Sigmoid colon (tissue), 6 donors: ENCODE measurements at regions not wholly inside any gene's neighbourhood (a gene's known extent, or its start where the extent isn't known, plus 50 kb on each side); places are given as distances from the start of the nearest gene placed in this dataset.

Source experiments
- DNase-seq: peaks from one replicate; pipeline ENCODE4 v3.0.0-alpha.2; 2019
- H3K27ac ChIP-seq, 4 donors: fragments of 200-600 bp; sonication (generic); one replicate each; pipeline ENCODE4 v1.5.1; 2016 to 2019; ENCODE audit warnings: mild to moderate bottlenecking in 1 of 4
- H3K27me3 ChIP-seq, 3 donors: fragments of 200-600 bp; sonication (generic); one replicate each; pipeline ENCODE4 v1.5.1; 2019; ENCODE audit warnings: mild to moderate bottlenecking in 1 of 3
- H3K36me3 ChIP-seq, 4 donors: fragments of 200-600 bp; sonication (generic); one replicate each; pipeline ENCODE4 v1.5.1; 2016 to 2019
- H3K4me1 ChIP-seq, 4 donors: fragments of 200-600 bp; sonication (generic); one replicate each; pipeline ENCODE4 v1.5.1; 2017 to 2019
- H3K4me3 ChIP-seq, 4 donors: fragments of 200-600 bp; sonication (generic); one replicate each; pipeline ENCODE4 v1.5.1; 2017 to 2019; ENCODE audit warnings: mild to moderate bottlenecking in 2 of 4, moderate library complexity in 1 of 4
- H3K9me3 ChIP-seq, 4 donors: fragments of 200-600 bp in 3 of 4; sonication (generic) in 3 of 4; one replicate each; pipeline versions ENCODE4 v1.5.1 to v1.6.1; 2013 to 2019
- EP300 ChIP-seq, 4 donors: sonication (generic); formaldehyde crosslinking; IDR thresholded peaks; one replicate each; pipeline ENCODE4 v1.6.1; 2017; ENCODE audit warnings: antibody characterized with exemption in 4 of 4
- POLR2A ChIP-seq, 2 donors: fragments of 450-650 bp; IDR thresholded peaks; one replicate each; pipeline ENCODE4 v1.6.1; 2016; ENCODE audit warnings: antibody characterized with exemption in 2 of 2, mild to moderate bottlenecking in 2 of 2, moderate library complexity in 2 of 2
- POLR2AphosphoS5 ChIP-seq, 4 donors: sonication (generic); formaldehyde crosslinking; IDR thresholded peaks; one replicate each; pipeline ENCODE4 v1.6.1; 2017; ENCODE audit warnings: antibody characterized with exemption in 4 of 4
- WGBS, 2 donors: extraction: QIAGEN DNeasy Blood & Tissue Kit; methylation state at CpG; one replicate each; pipeline ENCODE4 v1.1.7; 2013; 5-methylcytosine and 5-hydroxymethylcytosine counted together
- intact Hi-C: fragments of 100-400 bp; cut with DNase I; formaldehyde crosslinking; loops from one replicate; pipeline ENCODE4 v1.15.1; 2023
- TF ChIP-seq, protein P1 (sequence below), 4 experiments: fragments of 450-650 bp in 3 of 4; fragments of 200-600 bp in 1 of 4; IDR thresholded peaks; one replicate each; pipeline ENCODE4 v1.5.1; 2016 to 2019; ENCODE audit warnings: antibody characterized with exemption in 4 of 4, mild to moderate bottlenecking in 3 of 4, moderate library complexity in 2 of 4
- donor health status: healthy with polysubstance abuse.
- donor health status: healthy.

- Histone ChIP-seq H3K9me3 (no peaks in the 10 kb centered on the region), H3K36me3 (no peaks in the 10 kb centered on the region), H3K4me3 (no peak overlapping the region), H3K4me1 (peaks cover 0 to 6% (median 3%) of the 10 kb centered on the region in 4 donors), H3K27me3 (no peaks in the 10 kb centered on the region), H3K27ac (no peak overlapping the region)
- TF ChIP-seq POLR2AphosphoS5 (IDR thresholded peaks at IDR 0.05): no peak
- no peak for TF ChIP-seq POLR2A (IDR thresholded peaks at IDR 0.05)
- no peak for TF ChIP-seq EP300 (IDR thresholded peaks at IDR 0.05)
- TF ChIP-seq, protein P1, sequence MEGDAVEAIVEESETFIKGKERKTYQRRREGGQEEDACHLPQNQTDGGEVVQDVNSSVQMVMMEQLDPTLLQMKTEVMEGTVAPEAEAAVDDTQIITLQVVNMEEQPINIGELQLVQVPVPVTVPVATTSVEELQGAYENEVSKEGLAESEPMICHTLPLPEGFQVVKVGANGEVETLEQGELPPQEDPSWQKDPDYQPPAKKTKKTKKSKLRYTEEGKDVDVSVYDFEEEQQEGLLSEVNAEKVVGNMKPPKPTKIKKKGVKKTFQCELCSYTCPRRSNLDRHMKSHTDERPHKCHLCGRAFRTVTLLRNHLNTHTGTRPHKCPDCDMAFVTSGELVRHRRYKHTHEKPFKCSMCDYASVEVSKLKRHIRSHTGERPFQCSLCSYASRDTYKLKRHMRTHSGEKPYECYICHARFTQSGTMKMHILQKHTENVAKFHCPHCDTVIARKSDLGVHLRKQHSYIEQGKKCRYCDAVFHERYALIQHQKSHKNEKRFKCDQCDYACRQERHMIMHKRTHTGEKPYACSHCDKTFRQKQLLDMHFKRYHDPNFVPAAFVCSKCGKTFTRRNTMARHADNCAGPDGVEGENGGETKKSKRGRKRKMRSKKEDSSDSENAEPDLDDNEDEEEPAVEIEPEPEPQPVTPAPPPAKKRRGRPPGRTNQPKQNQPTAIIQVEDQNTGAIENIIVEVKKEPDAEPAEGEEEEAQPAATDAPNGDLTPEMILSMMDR (IDR thresholded peaks at IDR 0.05): no peak
- no peak for DNase-seq
- 30 to 33% methylated on average over 3 of the region's 3 CpGs for WGBS, 2 donors
- intact Hi-C loops: no loop called here
These were observed 249.8 kb downstream of the LMO4 start for GRCh38 chr1:87578464-87578863.

- peaks cover 0 to 25% (median 17%) of the 10 kb centered on the region in 4 donors for H3K4me1 ChIP-seq
- 77 to 83% methylated on average over 4 of the region's 4 CpGs for WGBS, 2 donors
- TF ChIP-seq POLR2A (IDR thresholded peaks at IDR 0.05): no peak
- no peak overlapping the region for H3K4me3 ChIP-seq
- no peaks in the 10 kb centered on the region for H3K27me3 ChIP-seq
- no peaks in the 10 kb centered on the region for H3K36me3 ChIP-seq
- no peak for DNase-seq
- intact Hi-C loops: no loop called here
- no peaks in the 10 kb centered on the region for H3K9me3 ChIP-seq
- H3K27ac ChIP-seq: no peak overlapping the region
These were observed 254.8 kb downstream of the LMO4 start for GRCh38 chr1:87583459-87583858.

DNA sequence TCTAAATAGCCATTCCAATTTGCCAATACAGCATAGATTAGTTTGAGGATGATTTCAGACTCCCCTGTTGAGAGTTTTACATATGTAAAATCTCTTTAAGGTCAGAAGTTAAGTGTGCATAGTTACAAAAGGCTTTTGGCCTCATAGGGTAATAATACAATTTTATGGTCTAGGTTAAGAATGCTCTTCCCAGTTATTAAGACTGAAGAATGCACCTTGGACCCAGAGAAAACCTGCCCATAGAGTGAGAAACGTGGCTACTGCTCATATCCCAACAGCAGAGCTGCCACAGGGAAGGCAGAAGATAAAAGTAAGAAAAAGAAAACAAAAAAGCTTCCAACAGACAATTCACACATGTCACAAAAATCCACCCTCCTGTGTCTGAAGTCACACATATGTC, 255.9 kb downstream of the LMO4 start:
- TF ChIP-seq, protein P1 (IDR thresholded peaks at IDR 0.05): no peak
- no peak for TF ChIP-seq POLR2AphosphoS5 (IDR thresholded peaks at IDR 0.05)
- no peak for TF ChIP-seq POLR2A (IDR thresholded peaks at IDR 0.05)
- no peak for TF ChIP-seq EP300 (IDR thresholded peaks at IDR 0.05)
- Histone ChIP-seq H3K27me3 (no peaks in the 10 kb centered on the region), H3K36me3 (no peaks in the 10 kb centered on the region), H3K27ac (no peak overlapping the region), H3K4me1 (peaks cover 0 to 32% (median 22%) of the 10 kb centered on the region in 4 donors), H3K9me3 (no peaks in the 10 kb centered on the region), H3K4me3 (no peak overlapping the region)
- 5 to 61% methylated on average over 1 of the region's 1 CpG for WGBS, 2 donors
- no peak for DNase-seq
- intact Hi-C loops: no loop called here

GRCh38 chr1:87586501-87586900, 257.8 kb downstream of the LMO4 start:
- Histone ChIP-seq H3K27ac (no peak overlapping the region), H3K27me3 (no peaks in the 10 kb centered on the region), H3K4me1 (peaks cover 0 to 32% (median 22%) of the 10 kb centered on the region in 4 donors), H3K36me3 (no peaks in the 10 kb centered on the region), H3K4me3 (no peak overlapping the region), H3K9me3 (no peaks in the 10 kb centered on the region)
- TF ChIP-seq POLR2AphosphoS5 (IDR thresholded peaks at IDR 0.05) (no peak), EP300 (IDR thresholded peaks at IDR 0.05) (no peak), POLR2A (IDR thresholded peaks at IDR 0.05) (no peak)
- TF ChIP-seq, protein P1 (IDR thresholded peaks at IDR 0.05): no peak
- WGBS, 2 donors: 47 to 82% methylated on average over 3 of the region's 3 CpGs
- DNase-seq: no peak
- intact Hi-C loops: no loop called here

- Histone ChIP-seq H3K4me3 (no peak overlapping the region), H3K4me1 (peaks cover 0 to 28% (median 17%) of the 10 kb centered on the region in 4 donors), H3K9me3 (no peaks in the 10 kb centered on the region), H3K27ac (no peak overlapping the region), H3K27me3 (no peaks in the 10 kb centered on the region), H3K36me3 (no peaks in the 10 kb centered on the region)
- intact Hi-C loops: no loop called here
- DNase-seq: no peak
- TF ChIP-seq POLR2A (IDR thresholded peaks at IDR 0.05) (no peak), EP300 (IDR thresholded peaks at IDR 0.05) (no peak), POLR2AphosphoS5 (IDR thresholded peaks at IDR 0.05) (no peak)
- TF ChIP-seq, protein P1 (IDR thresholded peaks at IDR 0.05): no peak
- WGBS, 2 donors: 51 to 72% methylated on average over 4 of the region's 4 CpGs
These were observed 259.8 kb downstream of the LMO4 start for GRCh38 chr1:87588495-87588894.
